Right lobe of liver (tissue), 4 donors: ENCODE measurements at regions not wholly inside any gene's neighbourhood (a gene's known extent, or its start where the extent isn't known, plus 50 kb on each side); places are given as distances from the start of the nearest gene placed in this dataset.

ENCODE experiments used
- POLR2A ChIP-seq: fragments of 450-650 bp; IDR thresholded peaks from one replicate; pipeline ENCODE4 v1.6.1; 2017; ENCODE audit warnings: antibody characterized with exemption, mild to moderate bottlenecking
- TF ChIP-seq, protein P1 (sequence below), 4 donors: fragments of 200-600 bp in 3 of 4; fragments of 450-650 bp in 1 of 4; IDR thresholded peaks; one replicate each; pipeline versions ENCODE4 v1.5.1 to v1.8.0; 2016 to 2022; ENCODE audit warnings: antibody characterized with exemption in 4 of 4, mild to moderate bottlenecking in 2 of 4
- donor health status: DM: no; HTN: no; CAD: no.
- donor health status: DM: no; HTN: no; CAD: no.
- donor health status: DM: no; HTN: yes; CAD: no.

- TF ChIP-seq, protein P1, sequence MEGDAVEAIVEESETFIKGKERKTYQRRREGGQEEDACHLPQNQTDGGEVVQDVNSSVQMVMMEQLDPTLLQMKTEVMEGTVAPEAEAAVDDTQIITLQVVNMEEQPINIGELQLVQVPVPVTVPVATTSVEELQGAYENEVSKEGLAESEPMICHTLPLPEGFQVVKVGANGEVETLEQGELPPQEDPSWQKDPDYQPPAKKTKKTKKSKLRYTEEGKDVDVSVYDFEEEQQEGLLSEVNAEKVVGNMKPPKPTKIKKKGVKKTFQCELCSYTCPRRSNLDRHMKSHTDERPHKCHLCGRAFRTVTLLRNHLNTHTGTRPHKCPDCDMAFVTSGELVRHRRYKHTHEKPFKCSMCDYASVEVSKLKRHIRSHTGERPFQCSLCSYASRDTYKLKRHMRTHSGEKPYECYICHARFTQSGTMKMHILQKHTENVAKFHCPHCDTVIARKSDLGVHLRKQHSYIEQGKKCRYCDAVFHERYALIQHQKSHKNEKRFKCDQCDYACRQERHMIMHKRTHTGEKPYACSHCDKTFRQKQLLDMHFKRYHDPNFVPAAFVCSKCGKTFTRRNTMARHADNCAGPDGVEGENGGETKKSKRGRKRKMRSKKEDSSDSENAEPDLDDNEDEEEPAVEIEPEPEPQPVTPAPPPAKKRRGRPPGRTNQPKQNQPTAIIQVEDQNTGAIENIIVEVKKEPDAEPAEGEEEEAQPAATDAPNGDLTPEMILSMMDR (IDR thresholded peaks at IDR 0.05): no peak
- no peak for TF ChIP-seq POLR2A
Measured at GRCh38 chr2:18411626-18412025, 148.8 kb downstream of the RDH14 start.
